Panc1 (cell line): ENCODE measurements at regions not wholly inside any gene's neighbourhood (a gene's known extent, or its start where the extent isn't known, plus 50 kb on each side); places are given as distances from the start of the nearest gene placed in this dataset.

Source experiments
- ATAC-seq: fragments of 200-7000 bp; cut with Tn5 transposase; 2 replicates; pipeline ENCODE4 v1.9.1; 2020; ENCODE audit warnings: mild to moderate bottlenecking, moderate library complexity
- BruUV-seq: library from RNA; stranded (reverse); fragments of 400-500 nt; replicated peaks from 2 replicates; lab custom pipeline; 2021; lab: Mats Ljungman, UMichigan
- CTCF ChIA-PET: fragments of 300-600 bp; sonication (Branson Sonifier 250); formaldehyde crosslinking; loops from one replicate; lab custom pipeline; 2022; ENCODE audit warnings: antibody characterized with exemption; lab: Charles Lee
- POLR2A ChIA-PET: fragments of 300-600 bp; sonication (Branson Sonifier 250); formaldehyde crosslinking; loops from one replicate; lab custom pipeline; 2022; ENCODE audit warnings: antibody characterized with exemption; lab: Charles Lee
- DNase-seq: peaks from one replicate; pipeline ENCODE4 v3.0.0-alpha.2; 2010; ENCODE audit warnings: low read depth, low spot score
- H3K27ac ChIP-seq: 2 replicates; pipeline ENCODE4 v1.5.1; 2011; ENCODE audit warnings: mild to moderate bottlenecking, low read length, inconsistent platforms
- H3K27me3 ChIP-seq: fragments of 200-500 bp; sonication (Bioruptor generic); 2 replicates; pipeline ENCODE4 v1.6.0; 2014; ENCODE audit warnings: low read length, inconsistent platforms; ENCODE audit not compliant: control insufficient read depth, insufficient read depth
- H3K36me3 ChIP-seq: fragments of 200-500 bp; sonication (Bioruptor generic); 2 replicates; pipeline ENCODE4 v1.5.1; 2014; ENCODE audit warnings: inconsistent platforms, mild to moderate bottlenecking, low read length, moderate library complexity; ENCODE audit not compliant: control insufficient read depth, insufficient read depth
- H3K4me1 ChIP-seq: 2 replicates; pipeline ENCODE4 v1.5.1; 2011; ENCODE audit warnings: inconsistent platforms, mild to moderate bottlenecking, low read length, moderate library complexity; ENCODE audit not compliant: control insufficient read depth, insufficient read depth
- H3K4me3 ChIP-seq, 2 experiments: 2 replicates each; pipeline ENCODE4 v1.5.1; 2011 to 2012; ENCODE audit warnings: low read depth in 2 of 2, low read length in 2 of 2, mild to moderate bottlenecking in 2 of 2, inconsistent platforms in 1 of 2, moderate library complexity in 1 of 2
- H3K9me3 ChIP-seq: fragments of 200-500 bp; sonication (Bioruptor generic); 2 replicates; pipeline ENCODE4 v1.5.1; 2014; ENCODE audit warnings: low read depth, mild to moderate bottlenecking, inconsistent platforms, low read length, moderate library complexity; ENCODE audit not compliant: control insufficient read depth, insufficient read depth
- POLR2AphosphoS5 ChIP-seq: IDR thresholded peaks from 2 replicates; pipeline ENCODE4 v1.6.1; 2012; ENCODE audit warnings: mild to moderate bottlenecking, low read depth, low read length, moderate library complexity
- SIN3A ChIP-seq: IDR thresholded peaks from 2 replicates; pipeline ENCODE4 v1.6.1; 2012; ENCODE audit warnings: low read depth, mild to moderate bottlenecking, low read length, moderate library complexity, borderline replicate concordance; ENCODE audit not compliant: insufficient read depth
- TCF7L2 ChIP-seq: IDR thresholded peaks from 2 replicates; pipeline ENCODE4 v1.6.1; 2011; ENCODE audit warnings: mild to moderate bottlenecking, low read depth, low read length, inconsistent platforms
- in situ Hi-C: cut with HindIII; loops from 2 replicates; pipeline ENCODE4 v1.10.0; 2016; ENCODE audit warnings: low sequenced_read_pairs, low pct_unique_long_range_greater_than_20kb
- intact Hi-C: fragments of 100-400 bp; cut with micrococcal nuclease; formaldehyde crosslinking; loops from one replicate; pipeline ENCODE4 v1.10.0; 2022; ENCODE audit not compliant: unreplicated experiment
- TF ChIP-seq, protein P1 (sequence below), 2 experiments: IDR thresholded peaks; 2 replicates each; pipeline ENCODE4 v1.6.1; 2011 to 2012; ENCODE audit warnings: low read depth in 2 of 2, control low read depth in 1 of 2, low read length in 1 of 2, mild to moderate bottlenecking in 1 of 2, moderate library complexity in 1 of 2; ENCODE audit not compliant: insufficient read depth in 1 of 2
- TF ChIP-seq, protein P2 (sequence below): fragments of 450-650 bp; IDR thresholded peaks from 2 replicates; pipeline ENCODE4 v1.5.1; 2017; ENCODE audit warnings: mild to moderate bottlenecking

DNA sequence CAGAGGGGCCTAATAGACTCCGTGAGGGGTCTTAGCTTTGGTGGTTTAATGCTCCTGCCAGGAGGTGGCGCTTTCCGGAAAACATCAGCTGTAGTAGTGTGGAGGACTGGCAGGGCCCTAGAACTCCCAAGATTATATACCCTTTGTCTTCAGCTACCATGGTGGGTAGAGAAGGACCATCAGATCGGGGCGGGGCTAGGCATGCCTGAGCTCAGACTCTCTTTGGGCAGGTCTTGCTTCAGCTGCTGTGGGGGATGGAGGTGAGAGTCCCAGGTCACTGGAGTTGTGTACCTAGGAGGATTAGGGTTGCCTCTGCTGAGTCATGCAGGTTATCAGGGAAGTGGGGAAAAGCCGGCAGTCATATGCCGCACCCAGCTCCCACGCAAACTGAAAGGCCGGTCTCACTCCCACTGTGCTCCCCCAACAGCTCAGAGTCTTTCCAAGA, 63.0 kb upstream of the AGA start:
- ATAC-seq: no peak
- Histone ChIP-seq H3K4me3 (no peak overlapping the region), H3K9me3 (no peaks in the 10 kb centered on the region), H3K27ac (no peak overlapping the region), H3K36me3 (no peaks in the 10 kb centered on the region), H3K4me1 (no peaks in the 10 kb centered on the region), H3K27me3 (no peaks in the 10 kb centered on the region)
- POLR2A ChIA-PET: no interaction called here
- CTCF ChIA-PET: no interaction called here
- TF ChIP-seq, protein P1, sequence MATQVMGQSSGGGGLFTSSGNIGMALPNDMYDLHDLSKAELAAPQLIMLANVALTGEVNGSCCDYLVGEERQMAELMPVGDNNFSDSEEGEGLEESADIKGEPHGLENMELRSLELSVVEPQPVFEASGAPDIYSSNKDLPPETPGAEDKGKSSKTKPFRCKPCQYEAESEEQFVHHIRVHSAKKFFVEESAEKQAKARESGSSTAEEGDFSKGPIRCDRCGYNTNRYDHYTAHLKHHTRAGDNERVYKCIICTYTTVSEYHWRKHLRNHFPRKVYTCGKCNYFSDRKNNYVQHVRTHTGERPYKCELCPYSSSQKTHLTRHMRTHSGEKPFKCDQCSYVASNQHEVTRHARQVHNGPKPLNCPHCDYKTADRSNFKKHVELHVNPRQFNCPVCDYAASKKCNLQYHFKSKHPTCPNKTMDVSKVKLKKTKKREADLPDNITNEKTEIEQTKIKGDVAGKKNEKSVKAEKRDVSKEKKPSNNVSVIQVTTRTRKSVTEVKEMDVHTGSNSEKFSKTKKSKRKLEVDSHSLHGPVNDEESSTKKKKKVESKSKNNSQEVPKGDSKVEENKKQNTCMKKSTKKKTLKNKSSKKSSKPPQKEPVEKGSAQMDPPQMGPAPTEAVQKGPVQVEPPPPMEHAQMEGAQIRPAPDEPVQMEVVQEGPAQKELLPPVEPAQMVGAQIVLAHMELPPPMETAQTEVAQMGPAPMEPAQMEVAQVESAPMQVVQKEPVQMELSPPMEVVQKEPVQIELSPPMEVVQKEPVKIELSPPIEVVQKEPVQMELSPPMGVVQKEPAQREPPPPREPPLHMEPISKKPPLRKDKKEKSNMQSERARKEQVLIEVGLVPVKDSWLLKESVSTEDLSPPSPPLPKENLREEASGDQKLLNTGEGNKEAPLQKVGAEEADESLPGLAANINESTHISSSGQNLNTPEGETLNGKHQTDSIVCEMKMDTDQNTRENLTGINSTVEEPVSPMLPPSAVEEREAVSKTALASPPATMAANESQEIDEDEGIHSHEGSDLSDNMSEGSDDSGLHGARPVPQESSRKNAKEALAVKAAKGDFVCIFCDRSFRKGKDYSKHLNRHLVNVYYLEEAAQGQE (IDR thresholded peaks at IDR 0.05; ENCODE audit: insufficient read depth in 1 of 2, low read depth in 2 of 2, low read length in 1 of 2): no peak
- no peak for TF ChIP-seq POLR2AphosphoS5
- no peak for TF ChIP-seq SIN3A
- TF ChIP-seq TCF7L2: no peak
- TF ChIP-seq, protein P2, sequence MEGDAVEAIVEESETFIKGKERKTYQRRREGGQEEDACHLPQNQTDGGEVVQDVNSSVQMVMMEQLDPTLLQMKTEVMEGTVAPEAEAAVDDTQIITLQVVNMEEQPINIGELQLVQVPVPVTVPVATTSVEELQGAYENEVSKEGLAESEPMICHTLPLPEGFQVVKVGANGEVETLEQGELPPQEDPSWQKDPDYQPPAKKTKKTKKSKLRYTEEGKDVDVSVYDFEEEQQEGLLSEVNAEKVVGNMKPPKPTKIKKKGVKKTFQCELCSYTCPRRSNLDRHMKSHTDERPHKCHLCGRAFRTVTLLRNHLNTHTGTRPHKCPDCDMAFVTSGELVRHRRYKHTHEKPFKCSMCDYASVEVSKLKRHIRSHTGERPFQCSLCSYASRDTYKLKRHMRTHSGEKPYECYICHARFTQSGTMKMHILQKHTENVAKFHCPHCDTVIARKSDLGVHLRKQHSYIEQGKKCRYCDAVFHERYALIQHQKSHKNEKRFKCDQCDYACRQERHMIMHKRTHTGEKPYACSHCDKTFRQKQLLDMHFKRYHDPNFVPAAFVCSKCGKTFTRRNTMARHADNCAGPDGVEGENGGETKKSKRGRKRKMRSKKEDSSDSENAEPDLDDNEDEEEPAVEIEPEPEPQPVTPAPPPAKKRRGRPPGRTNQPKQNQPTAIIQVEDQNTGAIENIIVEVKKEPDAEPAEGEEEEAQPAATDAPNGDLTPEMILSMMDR: no peak; the same call in 1 of the 2 replicates
- BruUV-seq: no TSS peak
- intact Hi-C loops (no loop called here), in situ Hi-C loops (no loop called here)
- no peak for DNase-seq

DNA sequence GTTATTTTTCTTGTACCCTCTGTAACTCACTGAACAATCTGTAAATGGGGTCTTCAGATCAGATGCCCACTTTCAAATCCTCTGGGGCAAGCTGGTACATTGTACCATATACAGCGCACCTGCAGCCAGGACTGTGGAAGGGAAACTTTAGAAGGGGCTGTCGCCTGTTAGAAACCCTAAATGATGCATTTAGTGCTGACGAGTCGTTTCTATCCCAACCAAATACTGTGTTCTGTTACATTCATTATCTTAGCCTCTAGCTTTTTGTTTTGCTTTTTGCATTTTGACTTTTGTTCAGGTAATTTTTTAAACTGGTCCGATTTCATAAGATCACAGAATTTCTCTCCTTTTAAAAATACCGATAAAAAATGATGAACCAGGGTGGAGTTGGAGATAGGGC, 66.4 kb upstream of the AGA start:
- H3K4me1 ChIP-seq: no peaks in the 10 kb centered on the region
- BruUV-seq: no TSS peak
- no peaks in the 10 kb centered on the region for H3K9me3 ChIP-seq
- H3K27ac ChIP-seq: no peak overlapping the region
- no peak for ATAC-seq
- ChIA-PET CTCF (no interaction called here), POLR2A (no interaction called here)
- H3K4me3 ChIP-seq: no peak overlapping the region
- TF ChIP-seq, protein P1 (IDR thresholded peaks at IDR 0.05; ENCODE audit: insufficient read depth in 1 of 2, low read depth in 2 of 2, low read length in 1 of 2): no peak
- TF ChIP-seq SIN3A (no peak), POLR2AphosphoS5 (no peak), TCF7L2 (no peak)
- TF ChIP-seq, protein P2: no peak
- H3K36me3 ChIP-seq: no peaks in the 10 kb centered on the region
- intact Hi-C loops (no loop called here), in situ Hi-C loops (no loop called here)
- no peak for DNase-seq
- no peaks in the 10 kb centered on the region for H3K27me3 ChIP-seq
